Neuronal stem cell (in vitro differentiated cells): ENCODE measurements at regions not wholly inside any gene's neighbourhood (a gene's known extent, or its start where the extent isn't known, plus 50 kb on each side); places are given as distances from the start of the nearest gene placed in this dataset.
A peak's percentile ranks its signal among the peaks of the same experiment; 100 is the strongest.
"Not testable (repeated sequence)": the region's sequence is repeated elsewhere in the genome, so short reads cannot be mapped to it uniquely, and the experiment has no call there.

ENCODE experiments used
- DNase-seq: peaks from one replicate; pipeline ENCODE4 v3.0.0-alpha.2; 2013; ENCODE audit warnings: low spot score
- H2AFZ ChIP-seq: one replicate; pipeline ENCODE4 v1.6.1; 2013; ENCODE audit warnings: mild to moderate bottlenecking, low read length, inconsistent platforms
- H2AK5ac ChIP-seq: 2 replicates; pipeline ENCODE4 v1.6.1; 2013; ENCODE audit warnings: low read depth, mild to moderate bottlenecking, inconsistent platforms, low read length, moderate library complexity, mixed read lengths
- H2BK120ac ChIP-seq: 2 replicates; pipeline ENCODE4 v1.6.1; 2013; ENCODE audit warnings: low read depth, mild to moderate bottlenecking, inconsistent platforms, low read length, moderate library complexity, mixed read lengths
- H2BK12ac ChIP-seq: one replicate; pipeline ENCODE4 v1.6.1; 2013; ENCODE audit warnings: low read length, inconsistent platforms
- H2BK15ac ChIP-seq: 2 replicates; pipeline ENCODE4 v1.6.1; 2013; ENCODE audit warnings: mild to moderate bottlenecking, low read length, inconsistent platforms, mixed read lengths
- H2BK5ac ChIP-seq: one replicate; pipeline ENCODE4 v1.6.1; 2013; ENCODE audit warnings: inconsistent platforms, mild to moderate bottlenecking, low read length, moderate library complexity
- H3K14ac ChIP-seq: one replicate; pipeline ENCODE4 v1.6.1; 2013; ENCODE audit warnings: low read length, inconsistent platforms
- H3K18ac ChIP-seq: 2 replicates; pipeline ENCODE4 v1.6.1; 2013; ENCODE audit warnings: low read length, inconsistent platforms
- H3K23ac ChIP-seq: 2 replicates; pipeline ENCODE4 v1.6.1; 2013; ENCODE audit warnings: low read depth, mild to moderate bottlenecking, mixed read lengths, low read length, inconsistent platforms; ENCODE audit not compliant: poor library complexity
- H3K27ac ChIP-seq: replicated peaks from 3 replicates; pipeline ENCODE4 v1.5.1; 2013; ENCODE audit warnings: low read length, inconsistent platforms
- H3K27me3 ChIP-seq, 3 experiments: 2 replicates each; pipeline ENCODE4 v1.6.1; 2013; ENCODE audit warnings: low read length in 3 of 3, mild to moderate bottlenecking in 2 of 3, inconsistent platforms in 1 of 3, low read depth in 1 of 3, mixed read lengths in 1 of 3, moderate library complexity in 1 of 3; ENCODE audit not compliant: control insufficient read depth in 3 of 3, insufficient read depth in 3 of 3
- H3K36me3 ChIP-seq, 2 donors: replicated peaks in 1 of 2; 2 replicates each; pipeline ENCODE4 v1.6.1; 2013; ENCODE audit warnings: low read length in 2 of 2; ENCODE audit not compliant: control insufficient read depth in 2 of 2, insufficient read depth in 2 of 2
- H3K4ac ChIP-seq: 2 replicates; pipeline ENCODE4 v1.6.1; 2013; ENCODE audit warnings: inconsistent platforms, mild to moderate bottlenecking, low read length, moderate library complexity
- H3K4me1 ChIP-seq, 2 donors: 1 replicate in 1 of 2; 2 replicates in 1 of 2; pipeline ENCODE4 v1.6.1; 2013; ENCODE audit warnings: low read length in 2 of 2, low read depth in 1 of 2; ENCODE audit not compliant: control insufficient read depth in 2 of 2, insufficient read depth in 1 of 2
- H3K4me2 ChIP-seq: one replicate; pipeline ENCODE4 v1.6.1; 2013; ENCODE audit warnings: mild to moderate bottlenecking, low read length, inconsistent platforms; ENCODE audit not compliant: insufficient read depth, poor library complexity, severe bottlenecking
- H3K4me3 ChIP-seq, 2 donors: 2 replicates each; pipeline ENCODE4 v1.5.1; 2013; ENCODE audit warnings: low read length in 2 of 2, mild to moderate bottlenecking in 2 of 2, inconsistent platforms in 1 of 2, moderate library complexity in 1 of 2
- H3K79me1 ChIP-seq: one replicate; pipeline ENCODE4 v1.6.1; 2013; ENCODE audit warnings: low read depth, mild to moderate bottlenecking, inconsistent platforms, low read length, moderate library complexity
- H3K9ac ChIP-seq: one replicate; pipeline ENCODE4 v1.6.1; 2013; ENCODE audit warnings: mild to moderate bottlenecking, low read depth, low read length, inconsistent platforms; ENCODE audit not compliant: poor library complexity
- H3K9me3 ChIP-seq, 2 donors: replicated peaks in 1 of 2; 2 replicates each; pipeline versions ENCODE3 to v1.6.1; 2013; ENCODE audit warnings: low read length in 2 of 2, mild to moderate bottlenecking in 2 of 2, inconsistent platforms in 1 of 2, low read depth in 1 of 2, mixed read lengths in 1 of 2, moderate library complexity in 1 of 2; ENCODE audit not compliant: control insufficient read depth in 2 of 2, insufficient read depth in 1 of 2
- H4K8ac ChIP-seq: one replicate; pipeline ENCODE4 v1.6.1; 2013; ENCODE audit warnings: low read depth, mild to moderate bottlenecking, inconsistent platforms, low read length, moderate library complexity
- H4K91ac ChIP-seq: one replicate; pipeline ENCODE4 v1.6.1; 2013; ENCODE audit warnings: low read length, low read depth, mild to moderate bottlenecking, inconsistent platforms; ENCODE audit not compliant: poor library complexity
- WGBS, 2 donors: extraction: QIAGEN DNeasy Blood & Tissue Kit; methylation state at CpG; one replicate each; pipeline ENCODE4 v1.1.7; 2013; ENCODE audit warnings: missing lambda C conversion rate in 2 of 2, mixed read lengths in 1 of 2; ENCODE audit not compliant: insufficient read length in 2 of 2, insufficient replicate concordance in 1 of 2; ENCODE audit errors: extremely low coverage in 2 of 2; 5-methylcytosine and 5-hydroxymethylcytosine counted together

DNA sequence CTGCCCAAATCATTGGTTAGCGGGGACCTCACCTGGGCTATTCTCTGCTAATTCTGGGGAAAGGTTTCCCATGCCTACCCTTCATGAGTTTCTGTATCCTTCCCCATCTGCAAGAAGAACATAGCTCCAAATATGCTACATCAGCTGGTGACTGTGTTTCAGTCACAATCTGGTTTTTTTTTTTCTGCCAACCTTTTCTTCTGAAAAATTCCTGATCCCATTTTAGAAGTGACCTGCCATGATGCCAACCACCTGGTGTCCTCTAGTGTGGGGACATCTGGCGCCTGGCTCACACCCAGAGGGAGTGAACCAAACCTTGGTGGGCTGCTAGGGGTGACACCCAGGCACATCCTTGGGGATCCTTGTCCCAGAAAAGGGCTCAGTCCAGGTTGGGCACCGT lies 76.1 kb downstream of the CHRD start:
- Histone ChIP-seq H4K8ac (no peak overlapping the region), H3K4me3 (no peak overlapping the region)

DNA sequence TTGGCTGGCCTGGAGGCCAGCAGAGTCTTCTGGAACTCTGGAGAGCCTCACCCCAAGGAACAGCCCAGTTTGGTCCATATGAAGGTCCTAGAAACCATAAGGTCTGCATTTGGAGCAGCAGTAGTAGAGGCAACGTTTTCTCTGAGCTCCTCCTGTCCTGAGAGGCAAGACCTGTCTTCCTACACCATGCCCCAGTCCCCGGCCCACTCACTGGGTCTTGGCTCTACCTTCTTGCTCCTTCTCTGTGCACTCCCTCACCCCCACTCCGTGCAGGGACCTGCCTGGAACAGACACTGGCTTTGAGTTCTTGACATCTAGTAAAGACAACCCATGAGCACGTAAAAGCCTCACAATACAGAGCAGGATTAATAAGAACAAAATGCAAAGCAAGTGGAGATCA lies 76.6 kb downstream of the CHRD start:
- Histone ChIP-seq H3K4me2 (no peak overlapping the region), H3K36me3 (no peaks in the 10 kb centered on the region), H3K4me3 (no peak overlapping the region), H3K4ac (no peak overlapping the region), H2BK12ac (no peak overlapping the region), H3K9ac (no peak overlapping the region), H3K9me3 (no peaks in the 10 kb centered on the region), H2BK15ac (no peak overlapping the region), H3K14ac (no peak overlapping the region), H2BK120ac (no peak overlapping the region), H4K8ac (no peak overlapping the region), H3K79me1 (no peaks in the 10 kb centered on the region), H2BK5ac (peak overlapping the region; percentile 27), H4K91ac (no peak overlapping the region), H3K4me1 (no peaks in the 10 kb centered on the region), H3K23ac (no peak overlapping the region), H3K27ac (no peak overlapping the region), H2AK5ac (no peak overlapping the region), H2AFZ (no peak overlapping the region), H3K18ac (no peak overlapping the region), H3K27me3 (peaks cover 0 to 4% (median 0%) of the 10 kb centered on the region in 3 experiments)
- no CpG with 5 or more reads among the region's 4 CpGs for whole genome bisulfite sequencing, 2 donors
- no peak for DNase-seq

More for the DNA sequence above, 76.1 kb downstream of the CHRD start:
- Histone ChIP-seq H3K27ac (no peak overlapping the region), H2BK12ac (no peak overlapping the region), H2BK15ac (no peak overlapping the region), H3K27me3 (peaks cover 0 to 2% (median 0%) of the 10 kb centered on the region in 3 experiments), H3K23ac (no peak overlapping the region), H3K18ac (no peak overlapping the region), H3K4ac (no peak overlapping the region), H3K4me1 (no peaks in the 10 kb centered on the region), H3K79me1 (no peaks in the 10 kb centered on the region), H3K4me2 (no peak overlapping the region), H3K36me3 (no peaks in the 10 kb centered on the region), H2BK120ac (no peak overlapping the region), H3K14ac (no peak overlapping the region), H2BK5ac (peak overlapping the region; percentile 27), H2AFZ (no peak overlapping the region), H3K9ac (no peak overlapping the region), H4K91ac (no peak overlapping the region), H3K9me3 (no peaks in the 10 kb centered on the region), H2AK5ac (no peak overlapping the region)
- no CpG with 5 or more reads among the region's 3 CpGs for WGBS, 2 donors
- no peak for DNase-seq

DNA sequence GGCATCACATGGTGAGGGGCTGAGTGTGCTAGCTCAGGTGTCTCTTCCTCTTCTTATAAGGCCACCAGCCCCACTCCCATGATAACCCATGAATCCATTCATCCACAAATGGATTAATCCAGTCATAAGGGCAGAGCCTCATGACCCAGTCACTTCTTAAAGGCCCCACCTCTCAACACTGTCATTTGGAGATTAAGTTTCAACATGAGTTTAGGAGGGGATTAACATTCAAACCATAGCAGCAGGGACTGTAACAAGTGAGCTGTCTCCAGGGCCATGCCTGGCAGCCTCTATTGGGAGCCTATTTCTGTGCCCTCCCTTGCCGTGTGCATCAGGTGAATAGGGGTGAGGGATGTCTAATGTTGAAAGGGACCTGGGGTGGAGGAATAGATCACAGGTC lies 77.5 kb downstream of the CHRD start:
- Histone ChIP-seq H3K4me1 (no peaks in the 10 kb centered on the region), H3K14ac (no peak overlapping the region), H2AFZ (no peak overlapping the region), H3K18ac (no peak overlapping the region), H2BK120ac (no peak overlapping the region), H3K23ac (no peak overlapping the region), H2BK12ac (no peak overlapping the region), H3K79me1 (no peaks in the 10 kb centered on the region), H2BK15ac (no peak overlapping the region), H3K4me3 (no peak overlapping the region), H3K9ac (no peak overlapping the region), H2AK5ac (no peak overlapping the region), H3K36me3 (no peaks in the 10 kb centered on the region), H3K4me2 (no peak overlapping the region), H4K8ac (no peak overlapping the region), H3K4ac (no peak overlapping the region), H3K27me3 (peaks cover 0 to 8% (median 0%) of the 10 kb centered on the region in 3 experiments), H3K9me3 (no peaks in the 10 kb centered on the region), H2BK5ac (no peak overlapping the region), H4K91ac (no peak overlapping the region), H3K27ac (no peak overlapping the region)
- WGBS, 2 donors: no CpG with 5 or more reads among the region's 1 CpG
- no peak for DNase-seq

DNA sequence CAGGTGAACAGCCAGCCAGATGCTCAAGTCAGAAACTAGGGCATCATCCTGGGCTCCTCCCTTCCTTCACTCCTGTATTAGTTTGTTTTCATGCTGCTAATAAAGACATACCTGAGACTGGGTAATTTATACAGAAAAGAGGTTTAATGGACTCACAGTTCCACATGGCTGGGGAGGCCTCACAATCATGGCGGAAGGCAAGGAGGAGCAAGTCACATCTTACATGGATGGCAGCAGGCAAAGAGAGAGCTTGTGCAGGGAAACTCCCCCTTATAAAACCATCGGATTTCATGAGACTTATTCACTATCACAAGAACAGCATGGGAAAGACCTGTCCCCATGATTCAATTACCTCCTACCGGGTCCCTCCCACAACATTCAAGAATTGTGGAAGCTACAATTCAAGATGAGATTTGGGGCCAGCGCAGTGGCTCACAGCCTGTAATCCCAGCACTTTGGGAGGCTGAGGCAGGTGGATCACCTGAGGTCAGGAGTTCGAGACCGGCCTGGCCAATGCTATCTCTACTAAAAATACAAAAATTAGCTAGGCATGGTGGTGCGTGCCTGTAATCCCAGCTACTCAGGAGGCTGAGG lies 78.0 kb downstream of the CHRD start:
- not testable (repeated sequence) for H3K18ac ChIP-seq, H3K36me3 ChIP-seq, H2BK5ac ChIP-seq, H3K4me2 ChIP-seq, DNase-seq, H3K4me3 ChIP-seq, H3K9me3 ChIP-seq, H3K14ac ChIP-seq, H4K8ac ChIP-seq, H4K91ac ChIP-seq, H2AK5ac ChIP-seq, H3K4ac ChIP-seq, H3K23ac ChIP-seq, H3K9ac ChIP-seq, H2BK12ac ChIP-seq, H2BK120ac ChIP-seq, H3K27me3 ChIP-seq, H3K27ac ChIP-seq, H2BK15ac ChIP-seq, H3K4me1 ChIP-seq, H2AFZ ChIP-seq, H3K79me1 ChIP-seq
- WGBS, 2 donors: no CpG with 5 or more reads among the region's 7 CpGs
